H54 (cell line): ENCODE measurements at regions not wholly inside any gene's neighbourhood (a gene's known extent, or its start where the extent isn't known, plus 50 kb on each side); places are given as distances from the start of the nearest gene placed in this dataset.

ENCODE experiments used
- DNase-seq: peaks from one replicate; pipeline ENCODE4 v3.0.0; 2011; ENCODE audit warnings: low spot score, mixed read lengths; ENCODE audit not compliant: insufficient read length
- FAIRE-seq: peaks from 3 replicates; lab custom pipeline; 2011; peaks lifted over from hg19 to GRCh38; lab: Jason Lieb, UNC
- POLR2A ChIP-seq: IDR thresholded peaks from 2 replicates; pipeline ENCODE4 v1.6.1; 2011; ENCODE audit warnings: low read depth, mild to moderate bottlenecking, low read length

DNA sequence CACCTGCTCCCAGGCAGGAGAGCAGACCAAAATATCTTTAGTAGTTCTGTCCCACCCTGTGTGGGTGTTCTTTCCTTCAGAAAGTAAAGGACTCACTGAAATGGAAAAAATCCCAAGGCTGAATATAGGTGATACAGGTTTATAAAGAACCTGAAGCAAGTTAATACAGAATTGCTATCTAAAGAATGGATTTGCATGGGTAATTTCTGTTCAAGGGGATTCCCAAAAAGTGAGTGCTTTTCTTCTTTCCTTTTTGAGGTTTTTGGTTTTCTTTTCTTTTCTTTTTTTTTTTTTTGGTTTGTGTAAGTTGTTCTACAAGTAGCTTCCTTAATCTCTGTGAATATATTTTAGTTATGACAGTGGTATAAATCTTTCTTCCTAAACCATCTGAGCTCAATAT lies 560.7 kb upstream of the BOD1L1 start:
- TF ChIP-seq POLR2A: no peak
- FAIRE-seq: no peak

DNA sequence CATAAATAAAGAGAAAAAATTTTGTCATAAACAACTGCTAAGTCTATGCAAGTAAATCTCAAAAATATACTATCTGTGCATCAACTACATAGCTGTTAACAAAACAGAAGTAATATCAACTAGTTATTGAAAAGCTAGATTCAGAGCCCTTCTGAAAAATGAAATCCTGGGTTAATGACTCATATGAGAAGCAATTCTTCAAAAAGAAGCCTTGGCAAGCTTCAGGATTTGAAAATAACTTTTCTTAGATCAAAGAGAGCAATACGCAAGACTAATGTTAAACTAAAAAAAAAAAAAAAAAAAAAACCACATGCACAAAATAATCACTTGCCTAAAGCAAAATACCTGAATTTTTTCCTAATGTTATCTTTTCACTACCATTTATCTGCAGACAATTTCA lies 566.1 kb upstream of the BOD1L1 start:
- no peak for FAIRE-seq
- DNase-seq: no peak
- no peak for TF ChIP-seq POLR2A

More for the DNA sequence above, 560.7 kb upstream of the BOD1L1 start:
- DNase-seq: no peak

DNA sequence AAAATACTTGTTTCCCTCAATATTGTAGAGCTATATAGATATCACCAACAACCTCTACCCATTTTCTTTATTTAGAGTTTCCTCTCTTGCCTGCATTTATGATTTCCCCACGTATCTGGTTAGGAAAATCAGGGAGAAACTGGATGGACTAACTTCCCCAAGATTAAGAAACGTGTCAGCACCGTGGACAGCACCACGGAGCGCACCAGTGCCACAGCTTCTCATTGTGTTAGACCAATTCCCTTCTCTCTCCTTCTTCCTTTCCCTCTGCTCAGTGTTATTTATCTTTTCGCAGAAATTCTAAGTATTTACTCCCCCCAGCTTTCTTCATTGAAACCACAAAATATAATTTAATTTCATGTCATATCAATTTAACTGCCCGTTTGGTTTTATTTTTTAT lies 568.6 kb upstream of the BOD1L1 start:
- FAIRE-seq: no peak
- no peak for TF ChIP-seq POLR2A
- DNase-seq: peak; percentile 11

DNA sequence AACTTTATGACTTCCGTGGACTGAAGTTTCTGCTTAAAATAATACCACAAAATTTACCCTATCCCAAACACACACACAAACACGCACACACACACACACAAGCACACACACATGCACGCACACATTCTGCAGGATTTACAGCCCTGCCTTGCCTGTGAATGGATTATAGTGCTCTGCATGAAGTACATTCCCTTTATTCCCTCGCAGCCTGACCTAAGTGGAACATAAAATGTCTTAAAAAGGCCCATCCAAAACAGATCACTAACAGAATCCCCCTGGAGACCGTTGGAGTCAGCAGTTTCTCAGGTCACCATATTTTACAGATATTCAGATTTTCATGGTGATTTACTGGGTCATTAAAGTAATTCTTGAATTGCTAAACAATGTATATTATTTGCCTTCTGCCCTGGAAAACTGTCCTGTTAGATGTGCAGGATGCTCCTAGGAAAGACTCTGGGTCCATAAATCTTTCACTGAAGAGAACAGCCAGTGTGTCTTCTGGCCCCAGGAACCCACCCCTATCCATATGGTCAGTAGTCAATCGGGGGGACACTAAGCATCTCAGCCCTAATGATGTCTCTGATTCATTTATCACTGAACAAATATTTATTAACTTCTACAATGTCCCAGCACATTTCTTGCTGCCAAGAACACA lies 587.7 kb upstream of the BOD1L1 start:
- DNase-seq (no peak), FAIRE-seq (no peak)
- no peak for TF ChIP-seq POLR2A

DNA sequence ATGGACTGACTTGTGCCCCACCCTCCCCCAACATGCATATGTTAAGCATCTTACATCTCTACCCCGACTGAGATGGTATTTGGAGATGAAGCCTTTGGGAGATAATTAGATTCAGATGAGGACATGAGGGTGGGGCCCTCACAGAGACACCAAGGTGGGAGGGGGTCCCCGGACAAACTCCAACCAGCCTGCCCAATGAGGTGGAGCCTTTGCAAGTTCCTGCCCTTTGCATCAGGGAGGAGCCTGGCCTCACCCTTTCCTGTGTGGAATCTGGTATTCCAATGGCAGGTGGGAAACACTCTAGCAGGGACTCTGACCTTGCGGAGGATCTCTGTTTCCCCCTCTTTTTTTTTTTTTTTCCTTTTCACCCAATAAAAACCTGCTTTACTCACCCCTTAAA lies 589.9 kb upstream of the BOD1L1 start:
- FAIRE-seq: no peak
- TF ChIP-seq POLR2A: no peak
- no peak for DNase-seq

DNA sequence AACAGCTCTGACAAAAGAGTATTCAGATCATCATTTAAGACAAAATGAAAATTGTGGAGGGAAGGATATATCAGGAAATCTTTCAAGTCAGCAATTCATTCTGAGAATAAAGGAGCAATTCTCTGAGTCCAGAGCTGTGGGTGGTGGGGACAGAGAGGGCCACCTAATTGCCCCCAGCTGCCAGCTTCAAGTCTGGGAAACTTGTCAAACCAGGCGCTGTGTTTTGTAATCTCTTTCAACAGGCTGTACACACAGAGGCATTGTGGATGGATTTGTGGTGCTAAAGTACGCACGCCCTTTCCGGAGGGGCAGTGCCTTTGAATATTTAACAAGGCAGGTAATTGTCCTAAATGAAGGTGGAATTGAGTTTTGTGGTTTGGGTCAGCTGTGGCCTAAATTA lies 591.1 kb upstream of the BOD1L1 start:
- no peak for TF ChIP-seq POLR2A
- no peak for DNase-seq
- FAIRE-seq: no peak

DNA sequence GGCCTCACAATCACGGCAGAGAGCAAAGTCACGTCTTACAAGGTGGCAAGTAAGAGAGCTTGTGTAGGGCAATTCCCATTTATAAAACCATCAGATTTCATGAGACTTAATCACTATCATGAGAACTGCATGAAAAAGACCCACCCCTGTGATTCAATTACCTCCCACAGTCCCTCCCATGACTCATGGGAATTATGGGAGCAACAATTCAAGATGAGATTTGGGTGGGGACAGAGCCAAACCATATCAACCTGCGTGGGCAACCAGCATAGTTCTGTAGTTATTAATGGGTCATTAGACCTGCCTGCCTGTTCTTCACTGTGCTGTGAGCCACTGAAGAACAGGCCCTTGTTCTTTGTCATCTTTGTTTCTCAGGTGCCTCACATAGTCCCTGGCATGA lies 593.7 kb upstream of the BOD1L1 start:
- DNase-seq: no peak
- TF ChIP-seq POLR2A: no peak
- no peak for FAIRE-seq

DNA sequence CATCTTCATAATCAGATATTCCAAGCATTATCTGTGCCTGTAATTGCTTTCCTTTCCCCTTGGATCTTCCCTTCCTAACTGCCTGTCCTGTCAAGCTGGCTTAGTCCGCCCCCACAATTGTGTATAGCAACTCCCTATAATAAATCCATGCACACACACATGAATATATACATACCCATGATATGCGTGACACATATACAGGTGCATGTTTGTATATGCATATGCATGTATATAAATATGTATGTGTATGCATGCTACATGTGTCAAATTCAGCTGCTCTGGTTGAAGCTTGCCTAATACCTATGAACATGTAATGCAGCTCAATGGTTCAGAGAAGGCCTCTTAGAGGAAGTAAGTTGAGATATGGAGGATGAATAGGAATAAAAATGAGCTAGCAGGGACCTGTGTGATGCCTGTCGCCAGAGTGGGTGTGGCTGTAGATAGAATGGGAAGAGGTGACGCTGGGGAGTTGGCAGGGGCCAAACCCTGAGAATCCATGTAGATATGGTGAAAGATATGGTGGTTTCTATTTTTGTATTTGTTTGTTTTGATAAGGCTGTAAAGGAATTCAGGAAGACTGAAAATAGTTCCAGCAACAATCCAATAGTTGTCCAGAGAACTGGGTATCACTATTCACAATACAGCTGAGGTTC lies 595.0 kb upstream of the BOD1L1 start:
- TF ChIP-seq POLR2A: no peak
- FAIRE-seq: no peak

DNA sequence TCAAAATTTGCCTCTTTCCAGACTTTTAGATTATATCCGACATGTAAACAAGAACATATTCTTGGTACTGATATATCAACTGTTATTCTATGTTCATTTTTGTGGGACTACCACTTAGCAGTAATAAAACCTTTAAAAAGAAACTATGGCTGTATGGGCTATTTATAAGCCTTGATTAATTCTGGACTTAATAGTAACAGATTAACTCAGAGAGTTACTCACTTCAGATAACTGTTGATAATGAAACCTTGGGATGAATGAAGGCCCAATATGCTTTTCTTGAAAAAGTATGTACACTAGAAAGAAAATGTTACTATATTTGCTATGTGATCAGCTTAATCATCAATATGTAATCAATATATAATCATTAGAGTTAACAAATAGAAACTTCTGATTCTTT lies 595.9 kb upstream of the BOD1L1 start:
- DNase-seq (no peak), FAIRE-seq (no peak)
- TF ChIP-seq POLR2A: no peak

More for the DNA sequence above, 595.0 kb upstream of the BOD1L1 start:
- DNase-seq: no peak

DNA sequence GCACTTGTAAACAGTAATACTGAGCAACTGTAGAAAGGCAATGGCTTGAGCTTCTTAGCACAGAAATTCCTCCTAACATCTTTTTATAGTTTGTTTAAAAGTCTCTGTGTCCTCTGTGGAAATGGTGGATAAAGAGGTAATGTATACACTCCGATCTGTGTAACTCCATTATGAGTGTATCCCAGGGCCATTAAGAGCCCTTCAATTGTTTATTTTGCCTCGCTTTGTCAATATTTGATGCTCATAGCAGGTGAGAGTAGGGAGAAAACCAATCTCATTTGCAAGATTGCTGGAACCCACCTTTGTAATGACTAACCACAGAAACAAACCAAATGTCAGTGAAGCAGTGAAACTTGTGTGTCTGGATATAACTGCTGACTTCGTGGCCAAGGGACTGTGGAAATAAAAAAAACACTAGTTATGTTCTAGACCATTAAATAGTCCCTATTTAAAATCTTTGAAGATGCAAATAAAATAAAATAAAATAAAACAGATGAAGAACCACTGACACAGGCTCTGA lies 598.2 kb upstream of the BOD1L1 start:
- no peak for FAIRE-seq
- no peak for DNase-seq
- TF ChIP-seq POLR2A: no peak

DNA sequence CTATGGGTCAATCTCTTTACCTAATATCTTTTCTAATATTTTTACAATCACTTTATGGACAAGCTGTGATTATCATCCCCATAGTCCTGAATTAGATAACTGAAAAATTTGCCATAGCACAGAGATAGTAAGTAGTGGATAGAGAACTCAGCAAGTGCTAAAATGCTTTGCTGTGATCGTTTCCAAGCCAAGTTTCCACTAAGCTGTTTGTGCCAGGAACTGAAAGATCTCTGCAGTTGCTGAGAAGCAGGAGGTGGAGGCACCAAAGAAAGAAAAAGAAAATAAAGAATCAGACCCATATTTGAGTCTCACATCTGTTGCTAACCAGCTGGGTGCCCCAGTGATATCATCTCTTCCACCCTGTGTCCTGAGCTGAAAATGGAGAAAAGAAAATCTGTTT lies 605.6 kb upstream of the BOD1L1 start:
- no peak for FAIRE-seq
- no peak for DNase-seq
- TF ChIP-seq POLR2A: no peak

DNA sequence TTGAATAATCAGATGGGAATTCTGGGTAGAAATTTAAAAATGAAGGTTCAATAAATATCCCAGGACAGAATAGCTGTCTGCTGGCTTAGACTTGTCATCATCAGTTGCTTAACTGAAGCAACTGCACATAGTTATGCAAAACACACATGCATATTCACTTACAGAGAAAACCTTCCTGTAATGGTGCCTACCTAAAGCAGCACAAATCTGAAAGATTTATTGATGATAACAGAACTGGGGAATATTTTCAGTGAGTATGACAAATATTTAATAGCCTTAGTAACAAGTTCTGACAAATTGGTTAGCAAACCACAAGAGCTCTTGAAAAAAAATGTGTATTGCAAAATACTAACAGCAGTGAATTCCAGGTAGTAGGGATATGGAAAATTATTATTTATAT lies 606.8 kb upstream of the BOD1L1 start:
- TF ChIP-seq POLR2A: no peak
- DNase-seq: no peak
- FAIRE-seq: no peak

DNA sequence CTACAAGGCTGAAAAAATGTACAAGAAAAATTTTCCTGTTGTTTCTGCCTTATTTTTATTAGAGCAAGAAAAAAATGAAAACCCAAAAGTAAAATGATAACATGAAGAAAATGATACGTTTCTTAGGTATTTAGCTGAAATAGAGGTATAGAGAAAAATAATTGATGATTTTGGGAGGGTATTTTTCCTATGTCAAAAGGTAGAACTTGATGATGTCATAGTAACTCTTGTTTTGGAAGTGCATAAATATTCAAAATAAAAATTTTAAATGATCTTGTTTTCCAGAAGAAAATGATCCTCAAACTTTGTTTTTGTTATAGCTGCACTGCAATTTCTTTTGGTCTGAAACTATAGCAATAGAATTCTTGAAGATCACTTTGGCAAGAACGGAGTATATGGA lies 608.8 kb upstream of the BOD1L1 start:
- no peak for DNase-seq
- no peak for FAIRE-seq
- TF ChIP-seq POLR2A: no peak

DNA sequence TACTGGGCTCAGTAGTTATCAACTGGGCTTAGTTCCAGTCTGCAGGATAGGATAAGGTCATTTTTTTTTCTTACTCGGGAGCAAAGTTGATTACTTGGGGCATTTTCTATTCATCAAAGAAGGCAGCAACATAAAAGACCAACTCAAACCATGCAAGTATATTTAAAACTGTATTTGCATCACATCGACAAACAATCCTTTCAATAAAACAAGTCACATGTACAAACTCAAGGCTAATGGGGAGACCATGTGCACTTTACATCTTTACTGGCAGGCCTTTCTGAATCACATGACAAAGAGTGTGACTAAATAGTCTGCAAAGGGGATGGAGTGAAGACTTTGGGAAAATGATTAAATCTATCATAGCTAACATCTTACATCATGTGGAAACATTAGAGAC lies 610.4 kb upstream of the BOD1L1 start:
- FAIRE-seq: no peak
- TF ChIP-seq POLR2A: no peak

DNA sequence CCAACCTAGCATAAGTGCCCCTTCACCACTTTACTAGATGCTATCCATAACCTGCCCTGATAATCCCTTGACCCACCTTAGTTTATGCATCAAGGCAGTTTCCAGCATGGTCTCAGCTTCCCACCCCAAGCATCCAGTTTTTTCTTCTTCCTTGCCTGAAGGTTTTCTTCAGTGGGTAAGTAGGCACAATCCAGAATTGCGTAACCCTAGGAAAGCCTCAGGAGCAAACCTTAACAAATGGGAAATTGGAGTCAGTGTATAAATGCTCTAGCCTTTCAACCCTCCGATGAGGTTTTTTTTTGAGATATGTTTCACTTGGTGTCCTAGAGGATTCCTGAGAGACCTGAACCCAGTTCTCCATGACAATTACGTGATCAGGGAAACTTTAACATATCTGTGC lies 614.0 kb upstream of the BOD1L1 start:
- no peak for FAIRE-seq
- no peak for TF ChIP-seq POLR2A
- DNase-seq: no peak

More for the DNA sequence above, 610.4 kb upstream of the BOD1L1 start:
- DNase-seq: no peak
